ENCODE measurements at regions not wholly inside any gene's neighbourhood (a gene's known extent, or its start where the extent isn't known, plus 50 kb on each side); places are given as distances from the start of the nearest gene placed in this dataset.

- no peak for DNase-seq
- Histone ChIP-seq H3K27ac (ENCODE audit: low read length) (no peak overlapping the region), H3K9me3 (ENCODE audit: control insufficient read depth, insufficient read depth, low read length) (peaks cover 4% of the 10 kb centered on the region), H3K36me3 (ENCODE audit: control insufficient read depth, insufficient read depth, low read length) (no peaks in the 10 kb centered on the region), H3K4me1 (ENCODE audit: control insufficient read depth, insufficient read depth, low read length) (no peaks in the 10 kb centered on the region), H3K27me3 (ENCODE audit: control insufficient read depth, insufficient read depth, low read length) (no peaks in the 10 kb centered on the region), H3K4me3 (ENCODE audit: low read length) (no peak overlapping the region)
- Mint-ChIP-seq H3K9me3 (peaks cover 17 to 24% of the 10 kb centered on the region in 2 donors), H3K36me3 (no peaks in the 10 kb centered on the region), H3K4me1 (no peaks in the 10 kb centered on the region), H3K4me3 (no peak overlapping the region), H3K27me3 (ENCODE audit: low read depth in 2 of 2) (no peaks in the 10 kb centered on the region), H3K27ac (no peak overlapping the region)
- 90% methylated on average over 2 of the region's 2 CpGs for WGBS (ENCODE audit: insufficient coverage)
- intact Hi-C loops (cut with micrococcal nuclease): no loop called here
- no peak for TF ChIP-seq CTCF (IDR thresholded peaks at IDR 0.05)
- no peak for ATAC-seq
Observed at GRCh38 chr5:63854076-63854475, 108.2 kb downstream of the HTR1A start.

- no peak for TF ChIP-seq CTCF (IDR thresholded peaks at IDR 0.05)
- no peak overlapping the region for H3K4me3 Mint-ChIP-seq
- ATAC-seq (no peak), DNase-seq (no peak)
- peaks cover 9 to 23% of the 10 kb centered on the region in 2 donors for H3K9me3 Mint-ChIP-seq
- no peaks in the 10 kb centered on the region for H3K27me3 Mint-ChIP-seq (ENCODE audit: low read depth in 2 of 2)
- H3K36me3 Mint-ChIP-seq: no peaks in the 10 kb centered on the region
- intact Hi-C loops (cut with micrococcal nuclease): no loop called here
- Histone ChIP-seq H3K4me1 (ENCODE audit: control insufficient read depth, insufficient read depth, low read length) (no peaks in the 10 kb centered on the region), H3K4me3 (ENCODE audit: low read length) (no peak overlapping the region), H3K9me3 (ENCODE audit: control insufficient read depth, insufficient read depth, low read length) (peaks cover 5% of the 10 kb centered on the region), H3K27me3 (ENCODE audit: control insufficient read depth, insufficient read depth, low read length) (no peaks in the 10 kb centered on the region), H3K27ac (ENCODE audit: low read length) (no peak overlapping the region), H3K36me3 (ENCODE audit: control insufficient read depth, insufficient read depth, low read length) (no peaks in the 10 kb centered on the region)
- H3K4me1 Mint-ChIP-seq: no peaks in the 10 kb centered on the region
- 88% methylated on average over 4 of the region's 4 CpGs for WGBS (ENCODE audit: insufficient coverage)
- no peak overlapping the region for H3K27ac Mint-ChIP-seq
Observed at GRCh38 chr5:63843190-63843589, 119.1 kb downstream of the HTR1A start.

GRCh38 chr5:63837437-63837836 lies 124.8 kb downstream of the HTR1A start:
- ATAC-seq (no peak), DNase-seq (no peak)
- no peaks in the 10 kb centered on the region for H3K36me3 Mint-ChIP-seq
- intact Hi-C loops (cut with micrococcal nuclease): no loop called here
- Histone ChIP-seq H3K27ac (ENCODE audit: low read length) (no peak overlapping the region), H3K4me3 (ENCODE audit: low read length) (no peak overlapping the region), H3K27me3 (ENCODE audit: control insufficient read depth, insufficient read depth, low read length) (no peaks in the 10 kb centered on the region), H3K9me3 (ENCODE audit: control insufficient read depth, insufficient read depth, low read length) (peaks cover 5% of the 10 kb centered on the region), H3K36me3 (ENCODE audit: control insufficient read depth, insufficient read depth, low read length) (no peaks in the 10 kb centered on the region), H3K4me1 (ENCODE audit: control insufficient read depth, insufficient read depth, low read length) (no peaks in the 10 kb centered on the region)
- H3K27me3 Mint-ChIP-seq (ENCODE audit: low read depth in 2 of 2): no peaks in the 10 kb centered on the region
- H3K4me1 Mint-ChIP-seq: no peaks in the 10 kb centered on the region
- H3K27ac Mint-ChIP-seq: no peak overlapping the region
- no peak overlapping the region for H3K4me3 Mint-ChIP-seq
- H3K9me3 Mint-ChIP-seq: peaks cover 4 to 19% of the 10 kb centered on the region in 2 donors
- 81% methylated on average over 2 of the region's 3 CpGs for WGBS (ENCODE audit: insufficient coverage)
- no peak for TF ChIP-seq CTCF (IDR thresholded peaks at IDR 0.05)

- intact Hi-C loops (cut with micrococcal nuclease): no loop called here
- Mint-ChIP-seq H3K9me3 (peaks cover 13 to 20% of the 10 kb centered on the region in 2 donors), H3K4me3 (no peak overlapping the region), H3K27ac (no peak overlapping the region), H3K4me1 (no peaks in the 10 kb centered on the region), H3K27me3 (ENCODE audit: low read depth in 2 of 2) (no peaks in the 10 kb centered on the region), H3K36me3 (no peaks in the 10 kb centered on the region)
- H3K27ac ChIP-seq (ENCODE audit: low read length): no peak overlapping the region
- H3K4me3 ChIP-seq (ENCODE audit: low read length): no peak overlapping the region
- H3K4me1 ChIP-seq (ENCODE audit: control insufficient read depth, insufficient read depth, low read length): no peaks in the 10 kb centered on the region
- no peak for ATAC-seq
- TF ChIP-seq CTCF (IDR thresholded peaks at IDR 0.05): no peak
- H3K27me3 ChIP-seq (ENCODE audit: control insufficient read depth, insufficient read depth, low read length): no peaks in the 10 kb centered on the region
- no peaks in the 10 kb centered on the region for H3K9me3 ChIP-seq (ENCODE audit: control insufficient read depth, insufficient read depth, low read length)
- DNase-seq: no peak
- H3K36me3 ChIP-seq (ENCODE audit: control insufficient read depth, insufficient read depth, low read length): no peaks in the 10 kb centered on the region
Observed at GRCh38 chr5:63831381-63831780, 130.9 kb downstream of the HTR1A start.
